Heart left ventricle (tissue), 13 donors: ENCODE measurements at regions not wholly inside any gene's neighbourhood (a gene's known extent, or its start where the extent isn't known, plus 50 kb on each side); places are given as distances from the start of the nearest gene placed in this dataset.

Experiments used
- POLR2A ChIP-seq, 2 donors: fragments of 450-650 bp; IDR thresholded peaks; one replicate each; pipeline ENCODE4 v1.6.1; 2017; ENCODE audit warnings: antibody characterized with exemption in 2 of 2, mild to moderate bottlenecking in 2 of 2, moderate library complexity in 2 of 2
- TF ChIP-seq, protein P1 (sequence below), 12 donors: fragments of 200-600 bp; sonication (generic) in 4 of 12; IDR thresholded peaks; one replicate each; pipeline versions ENCODE4 v1.5.0 to v1.8.0; 2018 to 2022; ENCODE audit warnings: antibody characterized with exemption in 12 of 12, mild to moderate bottlenecking in 5 of 12
- donor health status: ischemic (EF 13 %, LVEDD 7.1; RV severe dilation, severe dysfunction).
- donor health status: DM: no; HTN: yes; CAD: no.
- donor health status: DM: no; HTN: no; CAD: no.
- donor health status: ischemic (EF 25% LVEDD 6.9; RV normal size, moderate dysfunction).
- donor health status: ischemic (EF 25% LVEDD 5.7; RV mildly dilated, moderate dysfunction).
- donor health status: ischemic (EF 35%, LVEDD 5.7; RV mildly dilated, moderate dysfunction).
- donor health status: nonischemic (EF 11% LVEDD 7.7; RV severe dilation, severe dysfunction).
- donor health status: DM: yes; HTN: yes; CAD: no.
- donor health status: PGD.
- donor health status: ischemic (EF 29% LVEDD 5.4; RV normal size, mild dysfunction).
- donor health status: nonischemic (EF 23%, LVEDD 6.1; RV moderate dilation, normal function).

DNA sequence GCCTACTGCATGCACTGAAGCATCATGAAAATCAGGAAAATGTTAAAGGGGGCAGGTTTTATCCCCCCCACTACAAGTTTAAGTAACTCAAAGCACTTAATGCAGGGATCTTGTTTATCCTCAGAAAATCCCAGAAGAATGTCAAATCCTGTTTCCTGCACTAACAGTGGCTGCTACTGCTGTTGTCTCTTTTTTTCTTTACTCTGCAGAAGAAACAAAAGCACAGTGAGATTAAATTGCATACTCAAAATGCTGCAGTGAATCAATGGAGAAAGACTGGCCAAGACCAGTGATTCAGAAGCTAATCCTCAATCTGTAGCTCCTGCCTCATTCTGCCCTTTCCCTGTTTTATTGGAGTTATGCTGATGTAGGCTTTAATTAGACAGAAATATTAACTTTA, 332.3 kb upstream of the FIGN start:
- TF ChIP-seq POLR2A (IDR thresholded peaks at IDR 0.05), result no peak
- TF ChIP-seq, protein P1, sequence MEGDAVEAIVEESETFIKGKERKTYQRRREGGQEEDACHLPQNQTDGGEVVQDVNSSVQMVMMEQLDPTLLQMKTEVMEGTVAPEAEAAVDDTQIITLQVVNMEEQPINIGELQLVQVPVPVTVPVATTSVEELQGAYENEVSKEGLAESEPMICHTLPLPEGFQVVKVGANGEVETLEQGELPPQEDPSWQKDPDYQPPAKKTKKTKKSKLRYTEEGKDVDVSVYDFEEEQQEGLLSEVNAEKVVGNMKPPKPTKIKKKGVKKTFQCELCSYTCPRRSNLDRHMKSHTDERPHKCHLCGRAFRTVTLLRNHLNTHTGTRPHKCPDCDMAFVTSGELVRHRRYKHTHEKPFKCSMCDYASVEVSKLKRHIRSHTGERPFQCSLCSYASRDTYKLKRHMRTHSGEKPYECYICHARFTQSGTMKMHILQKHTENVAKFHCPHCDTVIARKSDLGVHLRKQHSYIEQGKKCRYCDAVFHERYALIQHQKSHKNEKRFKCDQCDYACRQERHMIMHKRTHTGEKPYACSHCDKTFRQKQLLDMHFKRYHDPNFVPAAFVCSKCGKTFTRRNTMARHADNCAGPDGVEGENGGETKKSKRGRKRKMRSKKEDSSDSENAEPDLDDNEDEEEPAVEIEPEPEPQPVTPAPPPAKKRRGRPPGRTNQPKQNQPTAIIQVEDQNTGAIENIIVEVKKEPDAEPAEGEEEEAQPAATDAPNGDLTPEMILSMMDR (IDR thresholded peaks at IDR 0.05), result no peak
